Femur (tissue), 1 donor: ENCODE measurements at regions not wholly inside any gene's neighbourhood (a gene's known extent, or its start where the extent isn't known, plus 50 kb on each side); places are given as distances from the start of the nearest gene placed in this dataset.

ENCODE experiments used
- DNase-seq: peaks from one replicate; pipeline ENCODE4 v3.0.0-alpha.2; 2017

DNA sequence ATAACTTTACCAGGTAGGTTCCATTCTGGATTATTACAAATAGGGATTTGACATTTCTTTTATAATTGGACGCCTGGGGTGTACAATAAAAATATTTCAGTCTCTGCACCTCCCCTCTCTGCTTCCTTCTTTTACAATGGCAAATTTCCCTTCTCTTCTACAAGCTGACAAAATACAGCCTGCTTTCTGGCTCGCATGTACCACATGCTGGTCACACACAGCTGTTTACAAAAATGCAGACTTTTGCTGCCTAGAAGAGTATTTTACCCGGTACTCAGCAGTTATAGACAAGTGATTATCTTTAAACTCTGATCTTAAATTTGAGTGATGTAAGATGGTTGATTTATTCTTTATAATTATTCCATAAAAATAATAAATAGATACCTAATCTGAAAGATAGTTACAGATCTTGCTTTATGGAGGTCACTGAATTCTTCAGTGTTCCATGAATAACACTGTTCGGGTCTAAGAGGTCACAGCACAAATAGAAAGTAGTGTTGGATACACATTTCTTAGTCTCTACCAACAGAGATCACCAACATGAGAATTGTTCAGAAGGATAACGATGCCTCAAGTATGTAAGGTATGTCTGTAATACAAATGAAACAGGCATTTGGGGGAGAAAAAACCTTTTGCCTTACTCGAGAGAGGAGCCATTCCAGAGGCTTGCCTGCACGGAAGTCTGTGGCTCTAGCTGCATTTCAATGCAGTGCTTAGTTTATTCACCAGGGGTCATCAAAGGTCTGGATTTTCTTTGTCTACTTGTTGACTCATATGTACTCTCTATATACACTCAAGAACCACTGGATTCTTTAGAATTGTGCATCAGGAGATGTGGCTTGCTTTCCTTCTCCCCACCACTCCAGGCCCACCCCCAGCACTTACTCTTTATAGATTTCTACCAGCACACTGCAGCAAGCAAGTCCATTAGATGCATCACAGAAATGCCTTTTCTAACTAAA, 206.6 kb upstream of the RFX3 start:
- peak; percentile 65 for DNase-seq

DNA sequence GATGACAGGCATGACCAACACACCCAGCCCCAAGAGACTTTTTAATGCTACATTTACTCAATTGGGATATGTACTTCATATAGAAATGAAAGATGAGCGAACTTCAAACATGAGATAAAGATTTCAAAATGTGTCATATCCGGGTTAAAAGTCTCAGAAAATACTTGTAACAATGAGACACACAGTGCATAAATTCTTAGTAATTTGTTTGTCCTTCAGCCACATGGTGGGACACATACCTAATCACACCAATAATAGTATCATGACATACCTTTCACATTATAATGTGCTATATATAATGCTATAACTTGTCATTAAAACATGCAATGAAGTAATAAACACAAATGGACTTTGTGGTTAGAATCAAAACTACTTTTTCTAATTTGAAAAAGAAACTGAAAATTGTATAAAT, 204.7 kb upstream of the RFX3 start:
- DNase-seq, result no peak

DNA sequence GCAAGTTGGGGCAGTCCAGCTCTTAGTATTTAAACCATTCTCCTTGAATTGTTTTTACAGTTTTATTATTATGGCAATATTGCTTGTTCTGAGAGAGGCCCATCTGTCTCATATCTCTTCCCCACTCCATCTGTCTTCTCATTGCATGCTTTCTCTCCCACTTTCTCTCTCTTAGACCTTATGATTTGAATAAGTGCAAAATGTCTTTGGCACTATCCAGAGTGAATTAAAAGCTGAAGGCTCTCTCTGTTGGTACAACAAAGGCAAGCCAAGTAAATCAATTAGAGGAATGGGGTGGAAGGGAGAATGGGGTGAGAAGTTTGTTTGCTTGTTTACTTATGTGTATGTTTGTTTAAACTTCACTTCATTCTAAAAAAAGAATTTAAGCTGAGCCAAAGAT, 195.3 kb upstream of the RFX3 start:
- no peak for DNase-seq

DNA sequence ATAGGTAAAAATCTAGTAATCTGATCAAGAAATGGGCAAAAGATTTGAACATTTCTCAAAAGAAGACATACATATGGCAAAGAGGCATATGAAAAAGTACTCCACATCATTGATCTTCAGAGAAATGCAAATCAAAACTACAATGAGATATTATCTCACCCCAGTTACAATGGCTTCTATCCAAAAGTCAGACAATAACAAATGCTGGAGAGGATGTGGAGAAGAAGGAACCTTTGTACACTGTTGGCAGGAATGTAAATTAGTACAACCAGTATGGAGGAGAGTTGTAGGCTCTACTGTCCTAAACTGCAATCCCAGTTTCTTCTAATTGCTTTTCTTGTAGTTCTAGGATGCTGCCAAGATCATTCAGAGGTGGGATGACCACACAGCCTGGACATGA, 193.5 kb upstream of the RFX3 start:
- DNase-seq, result no peak

DNA sequence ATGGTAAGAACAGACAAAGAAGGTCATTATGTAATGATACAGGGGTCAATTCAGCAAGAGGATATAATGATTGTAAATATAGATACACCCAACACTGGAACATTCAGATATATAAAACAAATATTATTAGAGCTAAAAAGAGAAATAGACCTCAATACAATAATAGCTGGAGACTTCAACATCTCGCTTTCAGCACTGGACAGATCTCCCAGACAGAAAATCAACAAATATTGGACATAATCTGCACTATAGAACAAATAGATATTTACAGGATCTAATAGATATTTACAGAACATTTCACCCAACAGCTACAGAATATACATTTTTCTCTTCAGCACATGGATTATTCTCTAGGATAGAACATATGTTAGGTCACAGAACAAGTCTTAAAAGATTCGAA, 190.6 kb upstream of the RFX3 start:
- no peak for DNase-seq

DNA sequence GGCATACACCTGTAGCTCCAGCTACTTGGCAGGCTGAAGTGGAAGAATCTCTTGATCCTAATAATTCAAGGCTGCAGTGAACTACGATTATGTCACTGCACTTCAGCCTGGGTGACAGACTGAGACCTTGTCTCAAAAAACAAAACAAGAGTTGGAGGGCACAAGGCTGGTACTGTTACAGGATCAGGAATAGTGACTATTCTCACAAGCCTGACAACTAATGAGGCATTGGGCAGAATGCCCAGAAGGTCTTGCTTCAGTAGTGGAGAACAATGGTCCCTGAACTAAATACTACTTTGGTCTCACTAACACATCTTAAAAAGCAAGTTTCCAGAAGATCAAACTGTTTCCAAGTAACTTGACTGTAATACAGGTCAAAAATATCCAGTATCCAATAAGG, 182.9 kb upstream of the RFX3 start:
- no peak for DNase-seq

DNA sequence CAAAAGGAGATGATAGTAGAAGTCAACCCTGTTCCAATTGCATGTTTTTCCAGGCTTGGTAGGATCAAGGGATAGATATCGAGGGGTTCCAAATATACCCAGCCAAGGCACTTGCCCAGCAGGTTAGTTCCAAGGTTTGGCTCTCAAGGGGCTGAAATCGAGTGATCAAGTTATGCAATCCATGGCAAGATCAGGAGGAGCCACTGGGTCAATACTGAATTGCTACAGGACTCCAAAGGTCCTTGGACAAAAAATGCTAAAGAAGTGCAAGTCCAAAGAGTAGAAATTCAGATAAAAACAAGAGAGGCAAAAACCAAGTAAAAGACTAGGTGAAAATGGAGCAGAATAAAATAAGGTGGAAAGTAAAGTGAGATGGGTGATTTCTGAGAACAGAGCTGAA, 179.1 kb upstream of the RFX3 start:
- DNase-seq, result no peak

DNA sequence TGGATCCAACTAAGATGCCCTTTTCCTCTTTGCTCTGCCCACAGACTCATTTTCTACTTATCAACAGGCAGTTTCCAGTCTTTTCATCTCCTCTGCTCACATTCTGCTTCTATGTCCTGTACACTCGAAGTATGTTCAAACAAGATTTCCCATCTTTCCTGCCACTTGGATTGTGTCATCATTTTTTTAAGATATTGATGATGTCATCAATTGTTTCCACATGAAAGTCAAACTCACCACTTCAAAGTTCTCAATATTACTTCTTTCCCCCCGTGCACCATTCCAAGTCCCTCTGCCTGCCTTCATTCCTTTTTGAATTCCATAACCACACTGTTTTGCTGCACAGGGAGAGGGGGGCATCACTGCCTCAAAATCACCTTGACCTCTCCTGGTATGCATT, 175.0 kb upstream of the RFX3 start:
- no peak for DNase-seq

DNA sequence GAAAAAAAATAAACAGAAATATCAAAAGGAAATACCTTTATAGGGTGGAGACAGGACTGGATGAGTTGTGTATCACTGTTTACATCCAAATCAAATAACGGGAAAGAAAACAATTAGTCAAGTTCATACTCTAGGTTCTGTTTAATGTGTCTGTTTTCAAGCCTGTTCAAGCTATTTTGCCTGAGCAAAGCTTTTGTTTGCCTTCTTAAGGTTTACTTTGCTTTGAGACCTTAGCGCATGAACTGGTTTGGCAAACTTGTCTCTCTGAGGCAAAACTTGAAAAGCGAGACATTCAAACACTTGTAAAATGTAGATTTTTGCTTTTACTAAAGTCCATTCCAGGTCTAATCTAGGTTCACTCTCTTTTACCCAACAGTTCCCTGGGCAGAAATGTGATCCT, 174.1 kb upstream of the RFX3 start:
- DNase-seq, result no peak

DNA sequence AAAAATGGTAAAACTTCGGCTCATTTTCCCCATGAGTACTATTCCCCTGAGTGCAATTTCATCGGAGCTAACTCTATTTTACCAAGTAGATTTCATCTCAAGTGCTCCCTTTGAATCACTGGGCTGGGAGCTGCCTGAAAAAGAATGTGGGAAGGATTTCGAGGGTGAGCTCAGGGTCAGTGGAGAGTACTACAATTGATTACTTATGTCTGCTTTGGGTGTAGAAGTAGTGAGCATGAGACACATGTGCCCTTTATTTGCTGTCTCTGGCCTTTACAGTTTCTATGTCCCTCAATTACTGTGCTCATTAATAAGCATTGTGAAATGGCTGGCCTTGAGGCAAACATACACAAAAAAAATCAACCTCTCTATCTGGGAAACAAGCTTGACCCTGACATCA, 172.7 kb upstream of the RFX3 start:
- DNase-seq, result no peak

DNA sequence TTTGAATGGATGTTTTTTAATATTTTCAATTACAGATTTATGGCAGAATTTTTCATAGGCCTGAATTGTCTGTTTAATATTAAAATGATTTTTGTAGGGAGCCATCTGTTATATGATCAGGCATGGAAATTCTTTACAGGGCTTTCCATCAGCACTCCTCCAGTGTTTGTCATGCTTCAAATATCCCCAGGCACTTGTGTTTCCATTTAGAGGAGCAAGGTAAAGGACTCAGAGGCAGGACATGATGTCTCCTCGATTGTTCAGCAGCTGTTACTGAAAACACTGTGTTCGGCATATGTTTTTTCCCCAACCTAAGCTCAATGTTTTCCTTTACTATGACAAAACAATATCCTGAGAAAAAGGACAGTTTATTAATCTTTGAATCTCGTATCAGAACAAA, 172.3 kb upstream of the RFX3 start:
- no peak for DNase-seq

DNA sequence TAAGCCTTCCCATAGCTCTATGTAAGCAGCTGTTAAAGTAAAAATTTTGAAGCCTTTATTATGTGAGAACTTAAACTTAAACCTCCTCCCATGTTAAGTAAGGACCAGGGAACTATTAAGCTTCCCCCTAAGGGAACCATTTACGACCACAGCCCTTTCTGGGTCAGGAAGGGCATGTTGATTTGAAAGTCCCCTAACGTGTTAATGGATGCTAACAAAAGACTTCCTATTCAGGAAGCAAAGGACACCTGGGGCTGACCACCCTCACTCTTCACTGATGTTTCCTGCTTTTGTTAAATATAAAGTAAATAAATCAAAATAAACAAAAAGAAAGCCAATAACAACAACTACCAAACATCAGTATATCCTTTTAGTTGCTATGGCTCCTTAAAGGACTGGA, 170.6 kb upstream of the RFX3 start:
- DNase-seq, result no peak

DNA sequence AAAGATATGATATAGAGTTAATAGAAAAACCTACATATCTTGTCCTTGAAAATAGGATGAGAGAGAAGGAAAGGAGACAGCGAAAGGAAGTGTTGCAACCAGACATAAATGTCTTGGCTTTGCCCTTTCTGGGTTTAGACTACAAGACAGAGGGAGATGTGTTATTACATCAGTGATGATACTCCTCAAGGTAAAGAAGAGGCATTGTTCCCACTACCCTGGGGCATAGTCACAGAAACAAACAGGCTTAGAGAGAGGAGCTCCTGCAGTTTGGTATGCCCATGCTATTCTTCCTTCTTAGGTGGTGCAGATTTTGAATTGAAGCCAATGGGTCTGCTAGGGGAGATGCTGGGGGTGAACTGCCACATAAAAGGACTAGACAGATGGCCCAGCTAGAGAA, 166.8 kb upstream of the RFX3 start:
- DNase-seq, result no peak

DNA sequence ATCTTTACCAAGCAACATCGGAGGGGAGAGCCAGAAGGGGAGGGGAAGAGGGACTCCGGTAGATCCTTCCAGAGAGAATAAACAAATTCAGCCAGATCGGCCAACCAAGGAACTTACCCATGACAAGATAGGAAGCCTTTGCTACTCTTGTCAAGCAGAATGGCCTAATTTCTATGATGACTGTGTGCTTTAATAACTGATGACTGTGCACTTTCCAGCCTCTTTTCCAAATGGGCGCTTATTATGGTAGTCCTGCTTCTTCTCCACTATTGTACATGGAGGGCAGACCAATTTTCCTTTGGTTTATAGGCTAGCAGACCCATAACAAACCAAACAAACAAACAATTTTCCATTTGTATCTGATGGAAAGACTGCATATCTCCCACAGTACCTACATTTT, 163.8 kb upstream of the RFX3 start:
- no peak for DNase-seq

DNA sequence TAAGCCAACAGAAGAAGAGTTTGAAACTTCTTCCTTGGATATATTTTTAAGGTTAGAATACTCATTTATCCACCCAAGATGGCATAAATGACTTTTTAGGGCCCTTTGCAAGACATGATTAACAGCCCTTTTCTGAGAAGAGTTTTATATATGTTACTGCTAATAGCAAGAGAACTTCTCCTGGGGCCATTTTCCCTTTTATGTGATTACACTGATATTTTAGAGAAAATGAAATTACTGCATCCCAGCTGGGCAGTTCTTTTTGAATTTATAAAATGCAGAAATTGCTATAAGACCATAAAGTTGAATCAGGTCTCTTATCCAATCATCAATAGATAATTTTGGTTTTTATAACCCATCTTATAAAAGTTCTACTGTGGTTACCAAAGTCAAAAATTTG, 161.3 kb upstream of the RFX3 start:
- no peak for DNase-seq

DNA sequence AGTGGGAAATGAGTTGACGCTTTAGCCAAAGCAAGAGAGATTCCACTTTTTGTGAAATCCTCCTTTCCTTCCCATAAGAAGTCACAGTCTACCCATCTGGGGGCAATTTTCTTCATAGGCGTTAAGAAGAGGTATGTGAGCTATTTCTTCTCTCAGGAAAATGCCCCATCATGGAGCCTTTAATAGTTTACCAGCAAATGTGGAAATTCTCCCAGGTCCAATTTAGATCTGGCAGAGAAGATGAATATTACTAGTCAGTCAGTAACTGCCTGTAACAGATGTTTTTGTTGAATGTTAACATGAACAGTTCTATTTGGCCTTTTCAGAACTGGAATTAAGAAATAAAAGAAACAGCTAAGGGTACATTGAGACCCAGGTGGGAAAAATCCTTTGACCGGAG, 156.4 kb upstream of the RFX3 start:
- no peak for DNase-seq

DNA sequence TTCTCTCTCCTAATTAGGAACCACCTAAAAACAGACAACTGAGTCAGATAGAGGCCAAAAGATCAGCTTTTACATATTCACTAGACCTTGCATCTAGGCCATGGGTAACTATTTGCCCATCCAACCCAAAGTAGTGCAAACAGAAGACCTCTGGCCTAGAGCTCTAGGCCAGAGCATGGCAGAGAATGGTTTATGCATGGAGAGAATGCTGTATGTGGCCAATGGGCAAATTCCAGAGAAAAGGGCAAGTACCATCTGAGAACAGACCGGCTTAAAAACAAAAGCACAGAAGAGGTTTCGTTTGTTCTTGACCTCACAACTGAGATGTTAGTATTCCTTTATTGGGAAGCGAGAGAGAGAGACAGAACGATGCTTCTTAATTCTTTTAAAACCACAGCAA, 151.7 kb upstream of the RFX3 start:
- no peak for DNase-seq

DNA sequence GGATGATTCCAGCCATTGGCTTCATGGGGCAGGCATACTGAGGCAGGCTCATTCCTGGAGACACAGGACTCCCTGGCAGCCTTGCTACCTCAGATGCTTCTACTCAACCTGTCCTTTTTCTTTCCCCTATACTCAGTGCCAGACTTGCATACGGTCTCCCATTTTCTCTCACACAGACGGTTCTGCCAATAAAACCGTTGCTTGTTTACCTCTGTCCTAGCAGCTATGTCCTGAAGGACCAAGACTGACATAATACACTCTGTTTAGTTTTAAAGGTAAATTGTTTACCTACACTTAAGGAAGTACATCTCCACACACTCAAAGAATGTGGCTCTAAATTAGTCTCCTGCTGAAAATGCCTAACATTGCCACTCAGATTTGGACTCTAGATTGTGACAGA, 151.0 kb upstream of the RFX3 start:
- no peak for DNase-seq

DNA sequence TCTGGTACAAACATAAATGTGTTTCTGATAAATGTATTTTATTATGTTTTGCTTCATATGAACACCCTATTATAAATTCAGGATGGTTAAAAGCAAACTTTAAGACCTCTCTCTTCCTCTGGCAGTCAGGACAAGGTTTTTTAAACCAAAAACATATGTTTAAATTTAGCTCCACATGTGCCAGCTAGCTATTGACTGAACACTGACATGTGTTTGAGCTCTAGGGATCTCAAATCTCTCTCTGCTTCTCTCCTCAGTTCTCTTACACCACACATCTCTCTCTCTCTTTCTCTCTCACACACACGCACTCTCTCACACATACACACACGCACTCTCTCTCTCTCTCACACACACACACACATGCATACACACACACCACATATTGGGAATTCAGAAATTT, 150.1 kb upstream of the RFX3 start:
- no peak for DNase-seq

DNA sequence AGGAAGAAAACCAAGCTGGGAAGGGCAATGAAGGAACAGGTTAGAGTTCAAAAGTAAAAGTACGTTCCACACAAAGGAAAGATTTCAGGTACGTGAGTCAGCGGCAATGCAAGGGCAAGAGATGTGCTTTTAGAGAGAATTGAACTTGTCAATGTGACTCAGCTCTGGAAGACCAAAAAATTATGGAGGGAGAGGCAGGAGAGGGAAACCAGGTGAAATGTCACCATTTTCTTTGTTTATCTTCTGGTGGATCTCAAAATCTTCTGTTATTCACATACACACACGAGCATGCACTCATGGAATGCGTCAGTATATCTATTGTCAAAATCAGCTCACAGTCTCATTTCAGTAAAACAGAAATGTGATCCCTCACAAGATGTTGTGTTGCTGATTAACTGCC, 148.8 kb upstream of the RFX3 start:
- no peak for DNase-seq

DNA sequence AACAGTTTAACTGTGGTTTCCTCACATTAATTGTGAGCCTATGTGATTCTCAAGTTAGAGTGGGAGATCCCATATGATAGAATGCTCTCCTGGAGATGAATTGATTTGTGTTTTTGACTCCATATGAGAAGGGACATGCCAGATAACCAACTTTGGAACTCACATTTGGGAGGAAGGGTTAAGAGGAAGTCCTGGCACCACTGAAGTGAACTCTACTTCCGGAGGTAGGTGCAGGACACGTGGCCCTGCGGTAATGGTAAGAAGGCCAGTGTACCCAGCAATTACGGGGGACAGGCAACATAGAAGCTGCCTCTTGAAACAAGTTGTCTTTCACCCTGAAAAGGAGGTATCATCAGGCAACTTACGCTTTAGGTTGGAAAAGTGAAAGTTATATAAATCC, 146.6 kb upstream of the RFX3 start:
- no peak for DNase-seq

DNA sequence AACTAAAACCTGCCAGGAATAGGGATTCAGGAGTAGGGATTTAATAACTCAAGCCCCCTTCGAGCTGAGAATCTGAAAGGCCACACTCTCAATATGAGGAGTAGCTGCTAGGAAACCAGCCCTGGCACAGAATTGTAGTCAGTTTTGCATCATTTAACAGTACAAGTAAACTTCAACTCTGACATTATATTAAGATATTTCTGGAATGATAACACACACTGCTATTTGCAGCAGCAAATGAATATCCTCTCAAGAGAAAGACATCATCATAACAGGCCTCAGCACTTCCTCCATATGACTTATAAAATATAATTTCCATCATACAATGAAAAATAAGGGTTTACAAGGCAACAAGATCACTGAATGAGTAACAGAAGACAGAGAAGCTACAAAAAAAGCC, 138.2 kb upstream of the RFX3 start:
- DNase-seq, result no peak

DNA sequence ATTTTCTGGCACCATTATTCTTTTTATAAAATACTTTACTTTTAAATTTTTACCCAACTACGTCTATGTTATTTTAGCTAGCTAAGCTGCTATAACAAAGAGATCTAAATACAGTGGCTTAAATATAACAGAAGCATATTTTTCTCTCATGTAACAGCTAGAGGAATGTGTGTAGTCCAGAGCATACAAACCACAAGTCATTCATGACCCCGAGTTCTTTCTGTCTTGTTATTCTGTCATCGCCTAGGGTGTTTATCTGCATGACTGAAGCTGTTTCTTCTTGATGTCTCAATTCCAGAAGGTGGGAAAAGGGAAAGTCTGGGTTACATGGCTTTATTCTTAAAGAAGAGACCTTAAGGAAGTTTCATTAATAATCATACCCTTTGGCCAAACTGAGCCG, 136.9 kb upstream of the RFX3 start:
- DNase-seq, result no peak

DNA sequence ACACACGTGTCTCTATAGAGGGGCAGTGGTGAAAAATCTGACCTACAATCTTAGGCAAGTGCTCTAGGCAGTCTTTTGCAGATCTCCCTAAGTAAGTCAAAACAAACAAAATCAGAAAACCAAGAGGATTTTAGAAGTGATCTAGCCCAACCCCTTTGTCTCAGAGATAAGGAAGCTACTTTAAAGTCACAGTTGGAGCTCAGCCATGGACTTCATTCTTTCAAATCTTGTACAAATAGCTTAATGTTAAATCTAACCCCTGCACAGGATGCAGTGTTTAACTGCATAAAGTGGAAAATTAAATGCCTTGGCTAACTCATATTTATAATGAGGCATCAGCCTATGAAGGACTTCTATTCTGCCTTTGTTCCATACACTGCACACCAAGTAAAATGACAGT, 135.1 kb upstream of the RFX3 start:
- no peak for DNase-seq

DNA sequence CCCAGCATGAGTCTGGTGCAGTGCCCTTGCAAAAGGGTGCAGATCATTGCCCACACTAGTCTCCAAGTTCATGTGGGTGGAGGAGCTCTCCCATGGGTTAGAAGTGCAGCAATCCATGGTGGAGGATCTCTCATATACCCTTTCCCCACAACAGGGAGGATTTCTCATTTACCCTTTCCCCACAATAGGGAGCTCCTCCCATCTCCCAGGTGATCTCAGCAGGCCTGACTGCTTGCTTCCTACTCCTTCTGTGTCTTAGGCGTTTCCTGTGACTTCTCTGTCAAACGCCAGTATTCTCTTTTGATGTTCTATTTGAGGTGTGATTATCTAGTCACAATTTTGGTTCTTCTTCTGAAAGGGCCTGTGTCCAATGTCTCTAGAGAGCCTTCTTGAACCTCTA, 133.8 kb upstream of the RFX3 start:
- DNase-seq, result no peak
